ENCODE measurements at regions not wholly inside any gene's neighbourhood (a gene's known extent, or its start where the extent isn't known, plus 50 kb on each side); places are given as distances from the start of the nearest gene placed in this dataset.

DNA sequence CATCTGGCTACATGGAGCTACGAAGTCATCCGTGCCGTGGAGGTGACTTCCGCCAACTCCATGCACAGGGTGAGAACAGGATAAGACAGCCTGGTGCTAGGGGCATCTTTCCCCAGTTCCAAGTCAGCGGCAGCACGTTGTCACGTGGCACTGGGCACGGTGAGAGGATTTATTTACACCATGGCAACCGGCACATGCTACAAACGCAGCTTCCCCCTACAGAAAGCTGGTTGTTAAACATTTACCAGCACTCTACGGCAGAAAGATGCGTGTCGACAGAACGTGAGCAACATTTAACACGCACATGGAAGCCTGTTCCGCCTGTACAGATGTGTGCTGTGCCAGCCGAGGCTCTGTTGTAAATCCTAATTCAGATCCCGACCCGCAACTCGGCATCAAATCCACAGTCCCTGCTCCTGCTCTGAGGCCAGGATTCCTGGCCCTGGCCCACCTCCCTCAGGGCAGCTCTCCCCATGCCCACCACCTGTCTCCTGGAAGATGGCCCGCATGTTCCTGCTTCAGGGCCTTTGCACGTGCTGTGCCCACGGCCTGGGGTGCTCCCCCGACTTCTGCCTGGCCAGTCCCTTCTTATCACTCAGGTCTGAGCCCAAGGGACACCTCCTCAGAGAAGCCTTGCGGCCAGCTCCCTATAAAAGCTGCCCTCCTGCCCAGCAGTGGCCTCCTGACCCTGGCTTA lies 114.1 kb downstream of the RFLNA start:
- peak overlapping the region in 2 of 3 experiments; percentile 32 to 85; a peak in 1 of 7 replicates for H3K27ac Mint-ChIP-seq
- H3K9me3 ChIP-seq (ENCODE audit: control insufficient read depth, low read depth, low read length) = no peaks in the 10 kb centered on the region
- H4K8ac ChIP-seq (replicated peaks; ENCODE audit: insufficient read length, low read depth, low read length) = no peak overlapping the region
- no peak overlapping the region for H2AK5ac ChIP-seq (ENCODE audit: insufficient read length, low read length)
- no peak overlapping the region for H2AFZ ChIP-seq (ENCODE audit: low read length)
- H3K4me2 ChIP-seq (ENCODE audit: insufficient read depth, insufficient read length, low read length) = no peak overlapping the region
- H3K4me1 ChIP-seq (ENCODE audit: insufficient read depth, low read length) = no peaks in the 10 kb centered on the region
- H3K9ac ChIP-seq (ENCODE audit: extremely low read depth, insufficient read length, low read length) = no peak overlapping the region
- no peaks in the 10 kb centered on the region for H3K27me3 Mint-ChIP-seq (ENCODE audit: low read depth)
- no peaks in the 10 kb centered on the region for H3K27me3 ChIP-seq (ENCODE audit: insufficient read depth, low read length)
- WGBS (ENCODE audit: extremely low coverage, insufficient read length, low lambda C conversion rate) = no CpG with 5 or more reads among the region's 25 CpGs
- H3K79me1 ChIP-seq (ENCODE audit: insufficient read depth, low read depth, low read length, poor library complexity, severe bottlenecking) = no peaks in the 10 kb centered on the region
- no peak overlapping the region for H3K4me3 Mint-ChIP-seq
- H2BK20ac ChIP-seq (ENCODE audit: low read depth, low read length, poor library complexity, severe bottlenecking) = no peak overlapping the region
- H3K14ac ChIP-seq (ENCODE audit: insufficient read depth, low read length) = no peak overlapping the region
- no peak overlapping the region for H4K5ac ChIP-seq (ENCODE audit: insufficient read length, low read depth, low read length)
- H3K27ac ChIP-seq (ENCODE audit: insufficient read length, low read depth, low read length) = no peak overlapping the region
- no peak overlapping the region for H3T11ph ChIP-seq (ENCODE audit: low read length)
- H3K36me3 Mint-ChIP-seq (ENCODE audit: insufficient read depth in 1 of 3, low read depth in 3 of 3) = peaks cover 2 to 31% (median 6%) of the 10 kb centered on the region in 3 experiments; a peak in 6 of 7 replicates
- TF ChIP-seq, protein P1, sequence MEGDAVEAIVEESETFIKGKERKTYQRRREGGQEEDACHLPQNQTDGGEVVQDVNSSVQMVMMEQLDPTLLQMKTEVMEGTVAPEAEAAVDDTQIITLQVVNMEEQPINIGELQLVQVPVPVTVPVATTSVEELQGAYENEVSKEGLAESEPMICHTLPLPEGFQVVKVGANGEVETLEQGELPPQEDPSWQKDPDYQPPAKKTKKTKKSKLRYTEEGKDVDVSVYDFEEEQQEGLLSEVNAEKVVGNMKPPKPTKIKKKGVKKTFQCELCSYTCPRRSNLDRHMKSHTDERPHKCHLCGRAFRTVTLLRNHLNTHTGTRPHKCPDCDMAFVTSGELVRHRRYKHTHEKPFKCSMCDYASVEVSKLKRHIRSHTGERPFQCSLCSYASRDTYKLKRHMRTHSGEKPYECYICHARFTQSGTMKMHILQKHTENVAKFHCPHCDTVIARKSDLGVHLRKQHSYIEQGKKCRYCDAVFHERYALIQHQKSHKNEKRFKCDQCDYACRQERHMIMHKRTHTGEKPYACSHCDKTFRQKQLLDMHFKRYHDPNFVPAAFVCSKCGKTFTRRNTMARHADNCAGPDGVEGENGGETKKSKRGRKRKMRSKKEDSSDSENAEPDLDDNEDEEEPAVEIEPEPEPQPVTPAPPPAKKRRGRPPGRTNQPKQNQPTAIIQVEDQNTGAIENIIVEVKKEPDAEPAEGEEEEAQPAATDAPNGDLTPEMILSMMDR (conservative IDR thresholded peaks at IDR 0.05) = no peak
- no peak overlapping the region for H2BK12ac ChIP-seq (ENCODE audit: insufficient read length, low read depth, low read length)
- no peak overlapping the region for H3K4ac ChIP-seq (ENCODE audit: low read depth, low read length)
- peaks cover 30 to 46% of the 10 kb centered on the region in 2 experiments for H3K4me1 Mint-ChIP-seq
- no peaks in the 10 kb centered on the region for H3K23me2 ChIP-seq (ENCODE audit: insufficient read length, low read depth, low read length, poor library complexity, severe bottlenecking)
- H3K79me2 ChIP-seq (ENCODE audit: insufficient read depth, low read length) = no peaks in the 10 kb centered on the region
- H3K18ac ChIP-seq (ENCODE audit: insufficient read length, low read depth, low read length) = no peak overlapping the region
- H3K9me3 Mint-ChIP-seq = no peaks in the 10 kb centered on the region
- no peak overlapping the region for H2BK15ac ChIP-seq (ENCODE audit: low read depth, low read length)
- H4K20me1 ChIP-seq (ENCODE audit: control insufficient read depth, insufficient read depth, insufficient read length) = no peaks in the 10 kb centered on the region
- H3K23ac ChIP-seq (ENCODE audit: insufficient read length, low read depth, low read length) = no peak overlapping the region
- H4K91ac ChIP-seq (ENCODE audit: insufficient read length, low read depth, low read length) = no peak overlapping the region
- DNase-seq = no peak
- H2BK5ac ChIP-seq (ENCODE audit: insufficient read length, low read length) = no peak overlapping the region
- H2BK120ac ChIP-seq (ENCODE audit: low read depth, low read length, poor library complexity, severe bottlenecking) = no peak overlapping the region
- H3K56ac ChIP-seq (ENCODE audit: insufficient read length, low read depth, low read length) = no peak overlapping the region

Data from H9 (cell line).